PC-3 (cell line): ENCODE measurements at regions not wholly inside any gene's neighbourhood (a gene's known extent, or its start where the extent isn't known, plus 50 kb on each side); places are given as distances from the start of the nearest gene placed in this dataset.

Experiments
- ATAC-seq: fragments of 200-7000 bp; cut with Tn5 transposase; 2 replicates; pipeline ENCODE4 v1.9.1; 2020; ENCODE audit warnings: mild to moderate bottlenecking, moderate library complexity
- BruUV-seq: library from RNA; stranded (reverse); fragments of 400-500 nt; replicated peaks from 2 replicates; lab custom pipeline; 2021; lab: Mats Ljungman, UMichigan
- CTCF ChIA-PET: fragments of 300-600 bp; sonication (Branson Sonifier 250); formaldehyde crosslinking; loops from one replicate; lab custom pipeline; 2022; ENCODE audit warnings: antibody characterized with exemption; lab: Charles Lee
- POLR2A ChIA-PET: fragments of 300-600 bp; sonication (Branson Sonifier 250); formaldehyde crosslinking; loops from one replicate; lab custom pipeline; 2022; ENCODE audit warnings: antibody characterized with exemption; ENCODE audit not compliant: unreplicated experiment; lab: Charles Lee
- DNase-seq: peaks from one replicate; pipeline ENCODE4 v3.0.0-alpha.2; 2015
- H2AFZ ChIP-seq: fragments of 300-600 bp; sonication (generic); 2 replicates; pipeline ENCODE4 v1.6.0; 2016; ENCODE audit warnings: antibody characterized with exemption, low read length
- H3F3A ChIP-seq: fragments of 300-600 bp; sonication (generic); one replicate; pipeline ENCODE4 v1.6.0; 2017; ENCODE audit warnings: antibody characterized with exemption, low read length, control low read depth, mild to moderate bottlenecking; ENCODE audit not compliant: unreplicated experiment
- H3K27ac ChIP-seq: fragments of 300-600 bp; sonication (generic); 2 replicates; pipeline ENCODE4 v1.5.1; 2016; ENCODE audit warnings: mild to moderate bottlenecking, low read length
- H3K27me3 ChIP-seq: fragments of 300-600 bp; sonication (generic); 2 replicates; pipeline ENCODE4 v1.6.1; 2016; ENCODE audit warnings: low read length, mixed read lengths
- H3K36me3 ChIP-seq: fragments of 300-600 bp; sonication (generic); 2 replicates; pipeline ENCODE4 v1.6.1; 2016; ENCODE audit warnings: low read depth, mixed run types, low read length, mixed read lengths
- H3K4me1 ChIP-seq: fragments of 300-600 bp; sonication (generic); 2 replicates; pipeline ENCODE4 v1.5.1; 2016; ENCODE audit warnings: low read length; ENCODE audit not compliant: insufficient read depth
- H3K4me2 ChIP-seq: fragments of 300-600 bp; sonication (generic); 2 replicates; pipeline ENCODE4 v1.6.0; 2016; ENCODE audit warnings: low read length
- H3K4me3 ChIP-seq: fragments of 300-600 bp; sonication (generic); 2 replicates; pipeline ENCODE4 v1.5.1; 2016; ENCODE audit warnings: mild to moderate bottlenecking, low read length, mixed read lengths
- H3K79me2 ChIP-seq: fragments of 300-600 bp; sonication (generic); 2 replicates; pipeline ENCODE4 v1.6.1; 2017; ENCODE audit warnings: low read length, mixed read lengths
- H3K9ac ChIP-seq: fragments of 300-600 bp; sonication (generic); 2 replicates; pipeline ENCODE4 v1.6.0; 2016; ENCODE audit warnings: mild to moderate bottlenecking, low read length
- H3K9me2 ChIP-seq: fragments of 300-600 bp; sonication (generic); replicated peaks from 2 replicates; pipeline ENCODE4 v1.6.1; 2016; ENCODE audit warnings: mixed run types, low read length, mixed read lengths
- H3K9me3 ChIP-seq: fragments of 300-600 bp; sonication (generic); 2 replicates; pipeline ENCODE4 v1.6.1; 2016; ENCODE audit warnings: low read length, mixed read lengths
- H4K20me1 ChIP-seq: fragments of 300-600 bp; sonication (generic); 2 replicates; pipeline ENCODE4 v1.6.1; 2016; ENCODE audit warnings: low read length, mixed read lengths
- EZH2 ChIP-seq: fragments of 300-600 bp; sonication (generic); IDR thresholded peaks from one replicate; pipeline ENCODE4 v1.6.1; 2017; ENCODE audit warnings: antibody characterized with exemption, mild to moderate bottlenecking, low read length; ENCODE audit not compliant: unreplicated experiment
- EZH2phosphoT487 ChIP-seq: fragments of 300-600 bp; sonication (generic); IDR thresholded peaks from 2 replicates; pipeline ENCODE4 v1.6.1; 2018; ENCODE audit warnings: mild to moderate bottlenecking, antibody characterized with exemption, low read length, borderline replicate concordance
- intact Hi-C: fragments of 100-400 bp; cut with micrococcal nuclease; formaldehyde crosslinking; loops from 2 replicates; pipeline ENCODE4 v1.9.0; 2023
- TF ChIP-seq, protein P1 (sequence below): fragments of 300-600 bp; sonication (generic); conservative IDR thresholded peaks from 2 replicates; pipeline ENCODE4 v1.5.1; 2017; ENCODE audit warnings: antibody characterized with exemption, low read depth, mild to moderate bottlenecking, low read length

DNA sequence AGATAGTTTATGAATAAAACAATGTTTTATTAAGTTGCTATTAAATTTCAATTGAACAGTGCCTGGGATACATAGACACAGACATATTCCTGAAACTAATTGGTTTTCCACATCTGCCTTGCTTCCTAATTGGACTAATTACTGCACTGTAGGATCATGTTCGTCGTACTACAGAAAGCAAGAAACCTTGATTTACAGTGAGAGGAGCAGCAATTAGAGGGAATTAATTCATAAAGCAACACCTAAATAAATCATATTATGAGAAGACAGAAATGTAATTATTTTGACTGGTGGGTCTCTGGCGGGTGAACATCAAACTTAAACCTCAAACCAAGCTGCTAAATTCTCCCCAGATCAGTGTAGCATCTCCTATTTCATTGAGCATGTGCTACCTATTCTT lies 124.6 kb upstream of the CAMK1G start:
- H3K27ac ChIP-seq, result no peak overlapping the region
- ATAC-seq (no peak), DNase-seq (no peak)
- H3K4me1 ChIP-seq, result no peaks in the 10 kb centered on the region
- ChIA-PET CTCF (interaction anchor here (0.6 kb wide), 1 partner anchor 146 kb away, joined by 3 read pairs; no protein-coding TSS in a partner anchor), POLR2A (no interaction called here)
- H3K9ac ChIP-seq, result no peak overlapping the region
- H2AFZ ChIP-seq, result no peak overlapping the region
- H3K4me3 ChIP-seq, result no peak overlapping the region
- H3K79me2 ChIP-seq, result no peaks in the 10 kb centered on the region
- intact Hi-C loops, result no loop called here
- peaks cover 13% of the 10 kb centered on the region; the same call in 1 of the 2 replicates for H3K9me3 ChIP-seq
- no peak overlapping the region for H3K4me2 ChIP-seq
- H3K36me3 ChIP-seq, result no peaks in the 10 kb centered on the region
- no peaks in the 10 kb centered on the region for H3K9me2 ChIP-seq
- H4K20me1 ChIP-seq, result no peaks in the 10 kb centered on the region
- TF ChIP-seq, protein P1, sequence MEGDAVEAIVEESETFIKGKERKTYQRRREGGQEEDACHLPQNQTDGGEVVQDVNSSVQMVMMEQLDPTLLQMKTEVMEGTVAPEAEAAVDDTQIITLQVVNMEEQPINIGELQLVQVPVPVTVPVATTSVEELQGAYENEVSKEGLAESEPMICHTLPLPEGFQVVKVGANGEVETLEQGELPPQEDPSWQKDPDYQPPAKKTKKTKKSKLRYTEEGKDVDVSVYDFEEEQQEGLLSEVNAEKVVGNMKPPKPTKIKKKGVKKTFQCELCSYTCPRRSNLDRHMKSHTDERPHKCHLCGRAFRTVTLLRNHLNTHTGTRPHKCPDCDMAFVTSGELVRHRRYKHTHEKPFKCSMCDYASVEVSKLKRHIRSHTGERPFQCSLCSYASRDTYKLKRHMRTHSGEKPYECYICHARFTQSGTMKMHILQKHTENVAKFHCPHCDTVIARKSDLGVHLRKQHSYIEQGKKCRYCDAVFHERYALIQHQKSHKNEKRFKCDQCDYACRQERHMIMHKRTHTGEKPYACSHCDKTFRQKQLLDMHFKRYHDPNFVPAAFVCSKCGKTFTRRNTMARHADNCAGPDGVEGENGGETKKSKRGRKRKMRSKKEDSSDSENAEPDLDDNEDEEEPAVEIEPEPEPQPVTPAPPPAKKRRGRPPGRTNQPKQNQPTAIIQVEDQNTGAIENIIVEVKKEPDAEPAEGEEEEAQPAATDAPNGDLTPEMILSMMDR, result no peak
- no peak for TF ChIP-seq EZH2
- no peak for TF ChIP-seq EZH2phosphoT487
- BruUV-seq, result no TSS peak
- no peaks in the 10 kb centered on the region for H3K27me3 ChIP-seq
- no peaks in the 10 kb centered on the region for H3F3A ChIP-seq

DNA sequence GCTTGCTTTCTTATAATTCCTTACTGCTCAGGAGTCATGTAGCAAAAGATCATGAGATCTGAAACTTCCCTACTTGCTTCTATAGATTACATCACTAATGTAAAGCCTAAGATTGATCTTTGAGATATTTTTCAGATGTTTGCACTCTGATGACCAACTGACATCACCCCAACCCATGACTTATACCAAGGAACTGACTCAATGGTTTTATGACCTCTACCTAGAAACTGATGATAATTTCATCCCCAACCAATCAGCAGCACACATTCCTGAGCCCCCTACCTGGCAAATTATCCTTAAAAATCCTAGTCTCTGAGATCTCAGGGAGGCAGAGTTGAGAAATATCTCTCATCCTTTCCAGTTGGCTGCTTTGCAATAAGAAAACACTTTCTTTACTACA lies 122.3 kb upstream of the CAMK1G start:
- no peak overlapping the region for H3K4me2 ChIP-seq
- peaks cover 13% of the 10 kb centered on the region; the same call in 1 of the 2 replicates for H3K9me3 ChIP-seq
- ATAC-seq (no peak), DNase-seq (no peak)
- no peaks in the 10 kb centered on the region for H3K79me2 ChIP-seq
- BruUV-seq, result no TSS peak
- CTCF ChIA-PET, result no interaction called here
- H2AFZ ChIP-seq, result no peak overlapping the region
- no peaks in the 10 kb centered on the region for H3K4me1 ChIP-seq
- no peaks in the 10 kb centered on the region for H4K20me1 ChIP-seq
- intact Hi-C loops, result no loop called here
- no peak overlapping the region for H3K9ac ChIP-seq
- no peaks in the 10 kb centered on the region for H3K36me3 ChIP-seq
- TF ChIP-seq, protein P1, result no peak
- TF ChIP-seq EZH2phosphoT487, result no peak
- TF ChIP-seq EZH2, result no peak
- H3F3A ChIP-seq, result no peaks in the 10 kb centered on the region
- no peak overlapping the region for H3K4me3 ChIP-seq
- H3K27ac ChIP-seq, result no peak overlapping the region
- no peaks in the 10 kb centered on the region for H3K9me2 ChIP-seq
- H3K27me3 ChIP-seq, result no peaks in the 10 kb centered on the region
- POLR2A ChIA-PET, result no interaction called here

DNA sequence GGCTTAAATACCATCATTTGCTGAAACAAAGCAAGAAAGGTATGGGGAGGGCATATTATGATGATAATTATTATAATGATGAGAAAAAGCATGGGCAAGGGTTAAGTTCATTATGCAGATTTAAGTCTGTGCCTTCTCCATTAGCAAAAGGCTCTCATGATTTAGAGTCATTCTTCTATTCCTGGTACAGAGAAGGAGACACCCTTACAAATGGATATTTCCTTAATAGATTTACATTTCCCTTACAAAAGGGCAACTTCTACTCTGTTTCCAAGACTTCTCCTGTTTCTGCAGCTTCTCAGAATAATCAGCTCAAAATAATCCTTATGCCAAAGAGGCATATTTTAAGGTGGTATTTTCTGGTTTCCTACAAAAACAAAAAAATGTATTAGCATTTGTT lies 121.1 kb upstream of the CAMK1G start:
- no peak for DNase-seq
- H3K4me1 ChIP-seq, result no peaks in the 10 kb centered on the region
- no peak overlapping the region for H3K9ac ChIP-seq
- no TSS peak for BruUV-seq
- no peaks in the 10 kb centered on the region for H3K36me3 ChIP-seq
- H3K79me2 ChIP-seq, result no peaks in the 10 kb centered on the region
- H3F3A ChIP-seq, result no peaks in the 10 kb centered on the region
- ChIA-PET CTCF (interaction anchor here (0.5 kb wide), 1 partner anchor 1440 kb away, joined by 9 read pairs; no protein-coding TSS in a partner anchor), POLR2A (no interaction called here)
- no peak overlapping the region for H2AFZ ChIP-seq
- no peaks in the 10 kb centered on the region for H3K9me2 ChIP-seq
- H3K4me2 ChIP-seq, result no peak overlapping the region
- ATAC-seq, result no peak
- H3K27ac ChIP-seq, result no peak overlapping the region
- H3K9me3 ChIP-seq, result peaks cover 13% of the 10 kb centered on the region; the same call in 1 of the 2 replicates
- no peaks in the 10 kb centered on the region for H4K20me1 ChIP-seq
- H3K4me3 ChIP-seq, result no peak overlapping the region
- no peaks in the 10 kb centered on the region for H3K27me3 ChIP-seq
- intact Hi-C loops, result no loop called here
- TF ChIP-seq, protein P1, result no peak
- no peak for TF ChIP-seq EZH2phosphoT487
- no peak for TF ChIP-seq EZH2
